ENCODE measurements at regions not wholly inside any gene's neighbourhood (a gene's known extent, or its start where the extent isn't known, plus 50 kb on each side); places are given as distances from the start of the nearest gene placed in this dataset.

- Histone ChIP-seq H3K9me3 (no peaks in the 10 kb centered on the region), H3K36me3 (no peaks in the 10 kb centered on the region), H3K27me3 (no peaks in the 10 kb centered on the region), H3K4me3 (ENCODE audit: low read depth, low read length) (no peak overlapping the region), H3K4me1 (no peaks in the 10 kb centered on the region)
- no peak for DNase-seq
- TF ChIP-seq CTCF (IDR thresholded peaks at IDR 0.05; ENCODE audit: low read depth, low read length), result no peak
Measured at GRCh38 chr5:130286971-130287370, 382.7 kb downstream of the CHSY3 start.

GRCh38 chr5:130282049-130282448, 377.8 kb downstream of the CHSY3 start:
- Histone ChIP-seq H3K36me3 (no peaks in the 10 kb centered on the region), H3K4me1 (no peaks in the 10 kb centered on the region), H3K4me3 (ENCODE audit: low read depth, low read length) (no peak overlapping the region), H3K27me3 (no peaks in the 10 kb centered on the region), H3K9me3 (no peaks in the 10 kb centered on the region)
- TF ChIP-seq CTCF (IDR thresholded peaks at IDR 0.05; ENCODE audit: low read depth, low read length), result no peak
- DNase-seq, result no peak

GRCh38 chr5:130280528-130281217, 376.4 kb downstream of the CHSY3 start:
- Histone ChIP-seq H3K27me3 (no peaks in the 10 kb centered on the region), H3K4me3 (ENCODE audit: low read depth, low read length) (no peak overlapping the region), H3K36me3 (no peaks in the 10 kb centered on the region), H3K9me3 (no peaks in the 10 kb centered on the region), H3K4me1 (no peaks in the 10 kb centered on the region)
- no peak for TF ChIP-seq CTCF (IDR thresholded peaks at IDR 0.05; ENCODE audit: low read depth, low read length)
- DNase-seq, result no peak

- no peaks in the 10 kb centered on the region for H3K36me3 ChIP-seq
- no peaks in the 10 kb centered on the region for H3K27me3 ChIP-seq
- no peaks in the 10 kb centered on the region for H3K4me1 ChIP-seq
- no peak for TF ChIP-seq CTCF (IDR thresholded peaks at IDR 0.05; ENCODE audit: low read depth, low read length)
- no peaks in the 10 kb centered on the region for H3K9me3 ChIP-seq
- H3K4me3 ChIP-seq (ENCODE audit: low read depth, low read length), result no peak overlapping the region
- DNase-seq, result no peak
Measured at GRCh38 chr5:130279386-130279785, 375.1 kb downstream of the CHSY3 start.

- no peaks in the 10 kb centered on the region for H3K9me3 ChIP-seq
- H3K4me1 ChIP-seq, result no peaks in the 10 kb centered on the region
- no peak for DNase-seq
- H3K4me3 ChIP-seq (ENCODE audit: low read depth, low read length), result no peak overlapping the region
- TF ChIP-seq CTCF (IDR thresholded peaks at IDR 0.05; ENCODE audit: low read depth, low read length), result no peak
- H3K36me3 ChIP-seq, result no peaks in the 10 kb centered on the region
- no peaks in the 10 kb centered on the region for H3K27me3 ChIP-seq
Measured at GRCh38 chr5:130278136-130278535, 373.9 kb downstream of the CHSY3 start.

- H3K4me1 ChIP-seq, result no peaks in the 10 kb centered on the region
- no peaks in the 10 kb centered on the region for H3K36me3 ChIP-seq
- no peaks in the 10 kb centered on the region for H3K27me3 ChIP-seq
- no peak overlapping the region for H3K4me3 ChIP-seq (ENCODE audit: low read depth, low read length)
- TF ChIP-seq CTCF (IDR thresholded peaks at IDR 0.05; ENCODE audit: low read depth, low read length), result no peak
- no peaks in the 10 kb centered on the region for H3K9me3 ChIP-seq
- DNase-seq, result no peak
Measured at GRCh38 chr5:130277522-130277921, 373.3 kb downstream of the CHSY3 start.

Data from BE2C (cell line).